SK-N-SH treated with all-trans-retinoic acid at 6 μM for 48 hours (cell line): ENCODE measurements at regions not wholly inside any gene's neighbourhood (a gene's known extent, or its start where the extent isn't known, plus 50 kb on each side); places are given as distances from the start of the nearest gene placed in this dataset.

Source experiments
- ARNTL ChIP-seq: fragments of 450-650 bp; formaldehyde crosslinking; IDR thresholded peaks from 2 replicates; pipeline ENCODE4 v1.5.0; 2020; ENCODE audit warnings: low read depth, mild to moderate bottlenecking, moderate library complexity, borderline replicate concordance
- CSDC2 ChIP-seq: fragments of 250-450 bp; sonication (Bioruptor Pico); IDR thresholded peaks from 2 replicates; pipeline ENCODE4 v1.5.0; 2020; ENCODE audit warnings: mild to moderate bottlenecking, moderate library complexity
- ESRRG ChIP-seq: fragments of 250-450 bp; sonication (Bioruptor Pico); IDR thresholded peaks from 2 replicates; pipeline ENCODE4 v1.6.1; 2021; ENCODE audit warnings: mild to moderate bottlenecking
- OSR1 ChIP-seq: fragments of 250-450 bp; sonication (Bioruptor Pico); IDR thresholded peaks from 2 replicates; pipeline ENCODE4 v1.8.0; 2022; ENCODE audit warnings: moderate library complexity, mild to moderate bottlenecking, inconsistent platforms
- TOX ChIP-seq: fragments of 250-450 bp; sonication (Bioruptor Pico); IDR thresholded peaks from 2 replicates; pipeline ENCODE4 v1.8.0; 2021; ENCODE audit warnings: mild to moderate bottlenecking, moderate library complexity, borderline replicate concordance
- ZFP3 ChIP-seq: fragments of 250-450 bp; sonication (Bioruptor Pico); IDR thresholded peaks from 2 replicates; pipeline ENCODE4 v1.5.0; 2020; ENCODE audit warnings: mild to moderate bottlenecking, moderate library complexity
- ZFP30 ChIP-seq: fragments of 450-650 bp; formaldehyde crosslinking; IDR thresholded peaks from 2 replicates; pipeline ENCODE4 v1.5.0; 2022; ENCODE audit warnings: mild to moderate bottlenecking, moderate library complexity
- ZNF8 ChIP-seq: fragments of 450-650 bp; formaldehyde crosslinking; IDR thresholded peaks from 2 replicates; pipeline ENCODE4 v1.5.0; 2020; ENCODE audit warnings: mild to moderate bottlenecking, moderate library complexity
- TF ChIP-seq, protein P1 (sequence below): fragments of 250-450 bp; sonication (Bioruptor Pico); IDR thresholded peaks from 2 replicates; pipeline ENCODE4 v1.5.0; 2020; ENCODE audit warnings: mild to moderate bottlenecking, moderate library complexity
- TF ChIP-seq, protein P2 (sequence below): fragments of 250-450 bp; sonication (Bioruptor Pico); IDR thresholded peaks from 2 replicates; pipeline ENCODE4 v1.5.1; 2021; ENCODE audit warnings: mild to moderate bottlenecking, moderate library complexity
- TF ChIP-seq, protein P3 (sequence below): fragments of 250-450 bp; sonication (Bioruptor Pico); IDR thresholded peaks from 2 replicates; pipeline ENCODE4 v1.8.0; 2021; ENCODE audit warnings: low read depth, mild to moderate bottlenecking, moderate library complexity, borderline replicate concordance
- TF ChIP-seq, protein P4 (sequence below): fragments of 250-450 bp; sonication (Bioruptor Pico); IDR thresholded peaks from 2 replicates; pipeline ENCODE4 v1.5.1; 2020; ENCODE audit warnings: low read depth, mild to moderate bottlenecking, moderate library complexity

DNA sequence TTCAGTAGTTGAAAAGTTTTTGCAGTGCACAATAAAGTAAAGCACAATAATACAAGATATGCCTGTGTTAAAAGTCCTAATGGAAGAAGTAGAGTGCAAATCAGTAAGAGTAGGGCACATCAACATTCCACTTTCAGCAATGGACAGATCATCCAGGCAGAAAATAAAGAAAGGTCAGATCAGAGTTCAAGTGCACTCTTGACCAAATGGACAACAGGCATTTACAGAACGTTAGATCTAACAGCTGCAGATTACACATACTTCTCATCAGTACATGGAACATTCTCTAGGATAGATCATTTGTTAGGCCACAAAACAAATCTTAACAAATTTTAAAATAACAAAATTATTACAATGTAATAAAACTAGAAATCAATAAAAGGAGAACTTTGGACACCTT lies 1373.5 kb upstream of the PABPC4L start:
- no peak for TF ChIP-seq ARNTL (CRISPR knock-in tag)
- TF ChIP-seq ZFP3 (CRISPR knock-in tag), result no peak
- TF ChIP-seq, protein P1, sequence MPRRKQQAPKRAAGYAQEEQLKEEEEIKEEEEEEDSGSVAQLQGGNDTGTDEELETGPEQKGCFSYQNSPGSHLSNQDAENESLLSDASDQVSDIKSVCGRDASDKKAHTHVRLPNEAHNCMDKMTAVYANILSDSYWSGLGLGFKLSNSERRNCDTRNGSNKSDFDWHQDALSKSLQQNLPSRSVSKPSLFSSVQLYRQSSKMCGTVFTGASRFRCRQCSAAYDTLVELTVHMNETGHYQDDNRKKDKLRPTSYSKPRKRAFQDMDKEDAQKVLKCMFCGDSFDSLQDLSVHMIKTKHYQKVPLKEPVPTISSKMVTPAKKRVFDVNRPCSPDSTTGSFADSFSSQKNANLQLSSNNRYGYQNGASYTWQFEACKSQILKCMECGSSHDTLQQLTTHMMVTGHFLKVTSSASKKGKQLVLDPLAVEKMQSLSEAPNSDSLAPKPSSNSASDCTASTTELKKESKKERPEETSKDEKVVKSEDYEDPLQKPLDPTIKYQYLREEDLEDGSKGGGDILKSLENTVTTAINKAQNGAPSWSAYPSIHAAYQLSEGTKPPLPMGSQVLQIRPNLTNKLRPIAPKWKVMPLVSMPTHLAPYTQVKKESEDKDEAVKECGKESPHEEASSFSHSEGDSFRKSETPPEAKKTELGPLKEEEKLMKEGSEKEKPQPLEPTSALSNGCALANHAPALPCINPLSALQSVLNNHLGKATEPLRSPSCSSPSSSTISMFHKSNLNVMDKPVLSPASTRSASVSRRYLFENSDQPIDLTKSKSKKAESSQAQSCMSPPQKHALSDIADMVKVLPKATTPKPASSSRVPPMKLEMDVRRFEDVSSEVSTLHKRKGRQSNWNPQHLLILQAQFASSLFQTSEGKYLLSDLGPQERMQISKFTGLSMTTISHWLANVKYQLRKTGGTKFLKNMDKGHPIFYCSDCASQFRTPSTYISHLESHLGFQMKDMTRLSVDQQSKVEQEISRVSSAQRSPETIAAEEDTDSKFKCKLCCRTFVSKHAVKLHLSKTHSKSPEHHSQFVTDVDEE, result no peak
- no peak for TF ChIP-seq TOX (CRISPR knock-in tag)
- no peak for TF ChIP-seq ZFP30 (CRISPR knock-in tag)
- TF ChIP-seq, protein P2, sequence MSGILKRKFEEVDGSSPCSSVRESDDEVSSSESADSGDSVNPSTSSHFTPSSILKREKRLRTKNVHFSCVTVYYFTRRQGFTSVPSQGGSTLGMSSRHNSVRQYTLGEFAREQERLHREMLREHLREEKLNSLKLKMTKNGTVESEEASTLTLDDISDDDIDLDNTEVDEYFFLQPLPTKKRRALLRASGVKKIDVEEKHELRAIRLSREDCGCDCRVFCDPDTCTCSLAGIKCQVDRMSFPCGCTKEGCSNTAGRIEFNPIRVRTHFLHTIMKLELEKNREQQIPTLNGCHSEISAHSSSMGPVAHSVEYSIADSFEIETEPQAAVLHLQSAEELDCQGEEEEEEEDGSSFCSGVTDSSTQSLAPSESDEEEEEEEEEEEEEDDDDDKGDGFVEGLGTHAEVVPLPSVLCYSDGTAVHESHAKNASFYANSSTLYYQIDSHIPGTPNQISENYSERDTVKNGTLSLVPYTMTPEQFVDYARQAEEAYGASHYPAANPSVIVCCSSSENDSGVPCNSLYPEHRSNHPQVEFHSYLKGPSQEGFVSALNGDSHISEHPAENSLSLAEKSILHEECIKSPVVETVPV (CRISPR knock-in tag), result no peak
- TF ChIP-seq OSR1 (CRISPR knock-in tag), result no peak
- no peak for TF ChIP-seq ESRRG (CRISPR knock-in tag)
- TF ChIP-seq CSDC2 (CRISPR knock-in tag), result no peak
- TF ChIP-seq ZNF8, result no peak
- TF ChIP-seq, protein P3, sequence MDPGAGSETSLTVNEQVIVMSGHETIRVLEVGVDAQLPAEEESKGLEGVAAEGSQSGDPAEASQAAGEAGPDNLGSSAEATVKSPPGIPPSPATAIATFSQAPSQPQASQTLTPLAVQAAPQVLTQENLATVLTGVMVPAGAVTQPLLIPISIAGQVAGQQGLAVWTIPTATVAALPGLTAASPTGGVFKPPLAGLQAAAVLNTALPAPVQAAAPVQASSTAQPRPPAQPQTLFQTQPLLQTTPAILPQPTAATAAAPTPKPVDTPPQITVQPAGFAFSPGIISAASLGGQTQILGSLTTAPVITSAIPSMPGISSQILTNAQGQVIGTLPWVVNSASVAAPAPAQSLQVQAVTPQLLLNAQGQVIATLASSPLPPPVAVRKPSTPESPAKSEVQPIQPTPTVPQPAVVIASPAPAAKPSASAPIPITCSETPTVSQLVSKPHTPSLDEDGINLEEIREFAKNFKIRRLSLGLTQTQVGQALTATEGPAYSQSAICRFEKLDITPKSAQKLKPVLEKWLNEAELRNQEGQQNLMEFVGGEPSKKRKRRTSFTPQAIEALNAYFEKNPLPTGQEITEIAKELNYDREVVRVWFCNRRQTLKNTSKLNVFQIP (CRISPR knock-in tag), result no peak
- TF ChIP-seq, protein P4, sequence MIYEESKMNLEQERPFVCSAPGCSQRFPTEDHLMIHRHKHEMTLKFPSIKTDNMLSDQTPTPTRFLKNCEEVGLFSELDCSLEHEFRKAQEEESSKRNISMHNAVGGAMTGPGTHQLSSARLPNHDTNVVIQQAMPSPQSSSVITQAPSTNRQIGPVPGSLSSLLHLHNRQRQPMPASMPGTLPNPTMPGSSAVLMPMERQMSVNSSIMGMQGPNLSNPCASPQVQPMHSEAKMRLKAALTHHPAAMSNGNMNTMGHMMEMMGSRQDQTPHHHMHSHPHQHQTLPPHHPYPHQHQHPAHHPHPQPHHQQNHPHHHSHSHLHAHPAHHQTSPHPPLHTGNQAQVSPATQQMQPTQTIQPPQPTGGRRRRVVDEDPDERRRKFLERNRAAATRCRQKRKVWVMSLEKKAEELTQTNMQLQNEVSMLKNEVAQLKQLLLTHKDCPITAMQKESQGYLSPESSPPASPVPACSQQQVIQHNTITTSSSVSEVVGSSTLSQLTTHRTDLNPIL (CRISPR knock-in tag), result no peak
